ENCODE measurements at regions not wholly inside any gene's neighbourhood (a gene's known extent, or its start where the extent isn't known, plus 50 kb on each side); places are given as distances from the start of the nearest gene placed in this dataset.

- in situ Hi-C loops (cut with MboI; ENCODE audit: low sequenced_read_pairs) = no loop called here
- DNase-seq (ENCODE audit: low spot score in 2 of 2) = no peak
- H3K4me1 ChIP-seq = no peaks in the 10 kb centered on the region
- no peak overlapping the region for H3K4me3 ChIP-seq
- H3K36me3 ChIP-seq (replicated peaks) = no peaks in the 10 kb centered on the region
- no peaks in the 10 kb centered on the region for H3K9me3 ChIP-seq
- H3K27me3 ChIP-seq (ENCODE audit: low read depth) = no peaks in the 10 kb centered on the region
These were observed 239.7 kb upstream of the PGRMC2 start for GRCh38 chr4:128527351-128527750.

- H3K4me1 ChIP-seq = no peaks in the 10 kb centered on the region
These were observed 238.5 kb upstream of the PGRMC2 start for GRCh38 chr4:128525992-128526630.

DNA sequence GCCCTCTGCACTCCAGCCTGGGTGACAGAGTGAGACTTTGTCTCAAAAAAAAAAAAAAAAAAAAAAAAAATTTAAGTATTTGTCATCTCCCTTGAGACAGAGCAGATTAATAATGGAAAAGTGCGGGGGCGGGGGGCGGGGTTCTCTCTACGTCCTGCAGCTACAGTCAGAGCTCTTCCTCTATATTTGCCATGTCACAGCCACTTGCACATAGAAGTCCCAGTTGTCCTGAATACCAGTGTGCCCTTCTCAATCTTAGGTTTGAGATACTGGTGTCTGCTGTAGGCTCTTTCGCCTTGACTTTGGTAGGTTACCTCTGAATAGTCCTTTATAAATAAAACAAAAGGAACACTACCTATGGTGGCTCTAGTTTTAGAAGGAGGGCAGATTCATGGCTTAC lies 237.8 kb upstream of the PGRMC2 start:
- in situ Hi-C loops (cut with MboI; ENCODE audit: low sequenced_read_pairs) = no loop called here
- Histone ChIP-seq H3K9me3 (no peaks in the 10 kb centered on the region), H3K4me1 (no peaks in the 10 kb centered on the region), H3K4me3 (no peak overlapping the region), H3K27me3 (ENCODE audit: low read depth) (no peaks in the 10 kb centered on the region), H3K36me3 (replicated peaks) (no peaks in the 10 kb centered on the region)
- DNase-seq (ENCODE audit: low spot score in 2 of 2) = no peak

More at GRCh38 chr4:128525992-128526630, 238.5 kb upstream of the PGRMC2 start:
- no peak overlapping the region for H3K4me3 ChIP-seq
- DNase-seq (ENCODE audit: low spot score in 2 of 2) = no peak
- no peaks in the 10 kb centered on the region for H3K9me3 ChIP-seq
- H3K27me3 ChIP-seq (ENCODE audit: low read depth) = no peaks in the 10 kb centered on the region
- H3K36me3 ChIP-seq (replicated peaks) = no peaks in the 10 kb centered on the region
- in situ Hi-C loops (cut with MboI; ENCODE audit: low sequenced_read_pairs) = no loop called here

DNA sequence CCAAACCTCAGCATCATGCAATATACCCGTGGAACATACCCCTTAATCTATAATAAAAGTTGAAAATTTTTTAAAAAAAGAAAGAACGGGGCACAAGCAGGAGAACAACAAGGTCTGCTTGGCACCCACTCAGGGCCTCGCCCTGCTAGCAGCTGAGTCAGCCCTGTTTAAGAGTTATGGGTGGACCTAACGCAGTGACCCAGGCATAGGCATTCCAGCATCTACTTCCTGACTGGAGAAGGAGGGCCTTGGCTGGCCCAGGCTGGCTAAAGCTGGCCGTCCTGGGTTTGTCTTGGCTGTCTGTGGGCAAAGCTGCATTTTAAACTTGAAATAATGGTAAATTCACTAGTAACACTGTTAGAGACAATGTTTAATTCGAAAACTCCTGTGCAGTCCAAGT lies 236.7 kb upstream of the PGRMC2 start:
- in situ Hi-C loops (cut with MboI; ENCODE audit: low sequenced_read_pairs) = no loop called here
- Histone ChIP-seq H3K4me3 (no peak overlapping the region), H3K9me3 (no peaks in the 10 kb centered on the region), H3K27me3 (ENCODE audit: low read depth) (no peaks in the 10 kb centered on the region), H3K4me1 (no peaks in the 10 kb centered on the region), H3K36me3 (replicated peaks) (no peaks in the 10 kb centered on the region)
- DNase-seq (ENCODE audit: low spot score in 2 of 2) = no peak

DNA sequence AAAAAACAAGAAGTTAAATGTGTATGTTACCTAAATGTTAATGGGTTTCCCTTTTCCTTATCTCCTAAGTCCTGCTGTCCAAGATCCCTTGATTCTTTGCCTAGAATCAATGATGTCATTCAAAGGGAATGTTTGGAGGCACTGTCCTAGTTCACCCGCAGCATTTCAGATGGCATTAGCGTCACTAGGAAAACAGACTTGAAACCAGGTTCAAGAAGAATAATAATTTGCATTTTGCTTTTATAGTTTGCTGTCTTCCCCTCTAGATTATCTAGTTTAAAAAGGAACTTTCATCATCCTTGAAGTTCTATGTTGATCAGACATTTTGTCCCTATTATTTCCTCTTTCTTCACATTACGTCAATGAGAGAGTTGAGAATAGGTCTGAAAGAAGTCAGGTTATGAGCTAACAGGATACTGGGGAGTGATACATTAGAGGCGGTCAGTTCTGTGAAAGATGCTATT lies 234.1 kb upstream of the PGRMC2 start:
- H3K36me3 ChIP-seq (replicated peaks) = no peaks in the 10 kb centered on the region
- H3K4me3 ChIP-seq = no peak overlapping the region
- DNase-seq (ENCODE audit: low spot score in 2 of 2) = no peak
- H3K4me1 ChIP-seq = peaks cover 4% of the 10 kb centered on the region
- in situ Hi-C loops (cut with MboI; ENCODE audit: low sequenced_read_pairs) = no loop called here
- H3K9me3 ChIP-seq = no peaks in the 10 kb centered on the region
- no peaks in the 10 kb centered on the region for H3K27me3 ChIP-seq (ENCODE audit: low read depth)

DNA sequence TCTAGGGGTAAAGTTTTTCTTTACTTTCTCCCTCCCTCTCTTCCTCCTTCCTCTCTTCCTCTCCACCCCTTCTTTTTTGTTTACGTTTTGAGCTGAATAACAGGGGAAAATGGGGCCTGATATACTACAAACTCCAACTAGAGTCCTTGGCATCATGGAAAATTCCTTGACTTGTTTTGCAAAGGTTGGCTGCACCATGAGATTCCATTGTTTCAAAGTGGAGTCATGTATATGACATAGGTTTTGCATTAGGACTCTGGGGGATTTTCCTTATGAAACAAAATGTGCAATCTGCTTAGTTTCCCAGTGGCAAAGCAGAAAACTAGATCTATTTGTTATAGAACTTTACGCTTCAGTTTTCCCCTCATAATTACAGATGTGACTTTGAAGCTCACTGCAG lies 233.5 kb upstream of the PGRMC2 start:
- H3K36me3 ChIP-seq (replicated peaks) = no peaks in the 10 kb centered on the region
- in situ Hi-C loops (cut with MboI; ENCODE audit: low sequenced_read_pairs) = no loop called here
- DNase-seq (ENCODE audit: low spot score in 2 of 2) = no peak
- no peaks in the 10 kb centered on the region for H3K9me3 ChIP-seq
- H3K4me3 ChIP-seq = no peak overlapping the region
- no peaks in the 10 kb centered on the region for H3K27me3 ChIP-seq (ENCODE audit: low read depth)
- peaks cover 4% of the 10 kb centered on the region for H3K4me1 ChIP-seq

- in situ Hi-C loops (cut with MboI; ENCODE audit: low sequenced_read_pairs) = no loop called here
- Histone ChIP-seq H3K4me3 (no peak overlapping the region), H3K4me1 (peaks cover 4% of the 10 kb centered on the region), H3K9me3 (no peaks in the 10 kb centered on the region; the same call in 1 of the 2 replicates), H3K27me3 (ENCODE audit: low read depth) (no peaks in the 10 kb centered on the region), H3K36me3 (replicated peaks) (no peaks in the 10 kb centered on the region)
- DNase-seq (ENCODE audit: low spot score in 2 of 2) = no peak
These were observed 231.7 kb upstream of the PGRMC2 start for GRCh38 chr4:128519163-128519830.

- DNase-seq (ENCODE audit: low spot score in 2 of 2) = no peak
- Histone ChIP-seq H3K4me1 (peaks cover 4% of the 10 kb centered on the region), H3K4me3 (no peak overlapping the region), H3K9me3 (no peaks in the 10 kb centered on the region; the same call in 1 of the 2 replicates), H3K27me3 (ENCODE audit: low read depth) (no peaks in the 10 kb centered on the region), H3K36me3 (replicated peaks) (no peaks in the 10 kb centered on the region)
- in situ Hi-C loops (cut with MboI; ENCODE audit: low sequenced_read_pairs) = no loop called here
These were observed 230.3 kb upstream of the PGRMC2 start for GRCh38 chr4:128517739-128518510.

DNA sequence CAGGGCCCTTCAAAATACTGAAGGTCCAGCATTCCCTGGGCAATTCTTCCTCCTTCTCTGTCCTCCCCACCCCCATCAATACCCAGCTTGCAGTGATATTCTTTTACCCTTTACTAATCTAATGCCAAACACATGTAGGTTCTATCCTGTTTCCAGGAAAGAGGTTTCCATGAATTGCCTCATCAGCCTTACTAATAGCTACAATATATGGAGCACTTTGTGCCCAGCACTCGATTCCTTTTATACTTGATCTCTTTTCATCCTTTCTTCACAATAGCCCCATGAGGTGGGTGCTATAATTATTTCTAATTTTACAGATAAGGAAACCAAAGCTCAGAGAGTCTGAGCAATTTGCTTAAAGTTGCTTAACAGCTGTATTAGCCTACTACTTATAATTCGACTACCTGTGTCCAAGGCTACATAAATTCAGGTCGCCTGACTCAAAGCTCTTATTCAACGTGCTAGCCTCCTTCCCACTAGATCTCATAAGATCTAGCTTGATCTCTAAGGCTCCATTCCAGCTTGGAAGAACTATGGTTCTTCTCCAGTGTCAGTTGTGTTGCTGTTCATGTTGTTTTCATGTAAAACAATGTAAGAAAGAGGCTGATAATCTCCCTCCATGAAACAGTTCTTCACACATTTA lies 229.6 kb upstream of the PGRMC2 start:
- H3K4me1 ChIP-seq = peaks cover 7% of the 10 kb centered on the region
- DNase-seq (ENCODE audit: low spot score in 2 of 2) = no peak

DNA sequence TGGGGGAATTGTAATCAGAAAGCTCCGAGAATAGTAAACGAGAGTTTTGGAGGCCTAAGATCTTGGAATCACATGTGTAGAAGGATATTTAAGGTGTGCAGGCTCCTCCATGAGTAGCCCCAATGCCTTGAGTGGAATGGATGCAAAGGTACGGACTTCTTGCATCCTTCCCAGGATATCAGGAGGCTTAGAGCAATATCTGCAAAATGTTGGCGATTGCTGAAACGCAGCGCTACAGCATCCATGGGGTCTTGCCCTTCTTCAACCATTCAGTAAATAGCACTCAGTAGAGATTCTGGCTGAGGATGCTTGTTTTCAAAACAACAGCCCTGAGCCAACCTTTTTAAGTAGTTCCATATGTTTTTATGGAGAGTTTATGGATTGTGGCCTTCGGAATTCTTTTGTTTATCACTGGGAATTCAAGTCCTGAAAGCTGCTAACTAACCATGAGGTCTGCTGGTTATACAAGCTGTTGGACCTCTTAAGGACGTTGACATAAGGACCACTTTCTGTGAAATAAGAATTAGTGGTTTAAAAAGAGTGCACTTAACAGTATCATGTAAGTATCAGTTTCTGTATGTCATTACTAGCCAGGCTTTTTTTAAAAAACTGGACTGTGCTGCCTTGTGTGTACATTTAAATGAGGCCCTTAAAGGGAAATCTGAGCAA lies 228.8 kb upstream of the PGRMC2 start:
- Histone ChIP-seq H3K27me3 (ENCODE audit: low read depth) (no peaks in the 10 kb centered on the region), H3K9me3 (no peaks in the 10 kb centered on the region; the same call in 1 of the 2 replicates), H3K4me3 (no peak overlapping the region), H3K36me3 (replicated peaks) (no peaks in the 10 kb centered on the region), H3K4me1 (peaks cover 7% of the 10 kb centered on the region)
- DNase-seq (ENCODE audit: low spot score in 2 of 2) = no peak
- in situ Hi-C loops (cut with MboI; ENCODE audit: low sequenced_read_pairs) = no loop called here

More for the DNA sequence above, 229.6 kb upstream of the PGRMC2 start:
- no peaks in the 10 kb centered on the region for H3K27me3 ChIP-seq (ENCODE audit: low read depth)
- no peaks in the 10 kb centered on the region; the same call in 1 of the 2 replicates for H3K9me3 ChIP-seq
- in situ Hi-C loops (cut with MboI; ENCODE audit: low sequenced_read_pairs) = no loop called here
- H3K4me3 ChIP-seq = no peak overlapping the region
- no peaks in the 10 kb centered on the region for H3K36me3 ChIP-seq (replicated peaks)

- DNase-seq (ENCODE audit: low spot score in 2 of 2) = no peak
- Histone ChIP-seq H3K4me1 (peaks cover 7% of the 10 kb centered on the region), H3K9me3 (no peaks in the 10 kb centered on the region; the same call in 1 of the 2 replicates), H3K27me3 (ENCODE audit: low read depth) (no peaks in the 10 kb centered on the region), H3K36me3 (replicated peaks) (no peaks in the 10 kb centered on the region), H3K4me3 (no peak overlapping the region)
- in situ Hi-C loops (cut with MboI; ENCODE audit: low sequenced_read_pairs) = no loop called here
These were observed 226.3 kb upstream of the PGRMC2 start for GRCh38 chr4:128513664-128514484.

DNA sequence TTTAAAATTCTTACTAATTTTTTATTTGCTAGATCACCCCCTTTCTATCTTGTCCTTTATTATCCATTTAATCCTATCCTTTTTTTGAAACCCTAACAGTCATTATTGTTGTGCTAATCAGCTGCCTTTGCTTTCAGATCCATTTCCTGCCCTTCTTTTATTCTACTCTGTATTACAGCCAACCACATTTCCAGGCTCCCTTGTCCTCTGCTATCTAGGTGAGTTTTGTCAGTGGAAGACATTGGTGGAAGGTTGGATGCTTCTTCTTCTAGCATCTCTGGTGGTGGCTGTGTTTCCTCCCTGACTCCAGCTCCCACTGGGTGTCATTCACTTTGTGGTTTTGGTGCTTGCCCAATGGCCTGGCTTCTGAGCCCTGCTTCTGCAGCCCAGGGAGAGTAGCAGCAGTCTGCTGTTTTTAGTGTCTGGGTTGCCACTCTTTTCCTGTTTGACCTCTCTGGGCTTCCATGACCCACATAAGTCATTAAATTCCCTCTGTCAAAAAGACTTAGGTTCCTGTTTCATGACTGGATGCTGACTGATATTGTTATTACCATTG lies 225.2 kb upstream of the PGRMC2 start:
- DNase-seq (ENCODE audit: low spot score in 2 of 2) = peak in 1 of 2 experiments; percentile 28
- H3K9me3 ChIP-seq = no peaks in the 10 kb centered on the region; the same call in 1 of the 2 replicates
- in situ Hi-C loops (cut with MboI; ENCODE audit: low sequenced_read_pairs) = no loop called here
- H3K27me3 ChIP-seq (ENCODE audit: low read depth) = no peaks in the 10 kb centered on the region
- H3K36me3 ChIP-seq (replicated peaks) = no peaks in the 10 kb centered on the region
- no peak overlapping the region for H3K4me3 ChIP-seq
- peaks cover 11% of the 10 kb centered on the region for H3K4me1 ChIP-seq
